Uterus (tissue), 3 donors: ENCODE measurements at regions not wholly inside any gene's neighbourhood (a gene's known extent, or its start where the extent isn't known, plus 50 kb on each side); places are given as distances from the start of the nearest gene placed in this dataset.

Source experiments
- DNase-seq, 2 donors: peaks; one replicate each; pipeline ENCODE4 v3.0.0-alpha.2; 2019 to 2020
- H3K27ac ChIP-seq, 2 donors: fragments of 200-600 bp; sonication (generic); 1 replicate in 1 of 2; 2 replicates in 1 of 2; pipeline ENCODE4 v1.5.1; 2016 to 2018
- H3K27me3 ChIP-seq, 2 donors: fragments of 200-600 bp; sonication (generic); one replicate each; pipeline ENCODE4 v1.5.1; 2018 to 2019; ENCODE audit warnings: control low read depth in 1 of 2
- H3K36me3 ChIP-seq, 2 donors: fragments of 200-600 bp; sonication (generic); one replicate each; pipeline ENCODE4 v1.5.1; 2019; ENCODE audit warnings: control low read depth in 1 of 2
- H3K4me1 ChIP-seq, 2 donors: fragments of 200-600 bp; sonication (generic); one replicate each; pipeline ENCODE4 v1.5.1; 2018 to 2019; ENCODE audit warnings: control low read depth in 1 of 2
- H3K4me3 ChIP-seq, 2 donors: fragments of 200-600 bp; sonication (generic); 1 replicate in 1 of 2; 2 replicates in 1 of 2; pipeline ENCODE4 v1.5.1; 2018 to 2019; ENCODE audit warnings: mild to moderate bottlenecking in 1 of 2
- H3K9me3 ChIP-seq, 2 donors: fragments of 200-600 bp; sonication (generic); one replicate each; pipeline ENCODE4 v1.5.1; 2019; ENCODE audit warnings: control low read depth in 1 of 2
- POLR2A ChIP-seq, 2 donors: fragments of 450-650 bp; IDR thresholded peaks; one replicate each; pipeline ENCODE4 v1.6.1; 2016; ENCODE audit warnings: antibody characterized with exemption in 2 of 2, mild to moderate bottlenecking in 1 of 2, moderate library complexity in 1 of 2
- intact Hi-C: fragments of 100-400 bp; cut with DNase I; formaldehyde crosslinking; loops from one replicate; pipeline ENCODE4 v1.15.1; 2023; ENCODE audit warnings: low total_unique reads
- TF ChIP-seq, protein P1 (sequence below), 4 experiments: fragments of 200-600 bp in 2 of 4; fragments of 450-650 bp in 2 of 4; sonication (generic) in 2 of 4; IDR thresholded peaks; one replicate each; pipeline ENCODE4 v1.5.1; 2016 to 2019; ENCODE audit warnings: antibody characterized with exemption in 4 of 4, mild to moderate bottlenecking in 2 of 4, moderate library complexity in 1 of 4
- donor health status: DM: yes; HTN: yes; CAD: no.

DNA sequence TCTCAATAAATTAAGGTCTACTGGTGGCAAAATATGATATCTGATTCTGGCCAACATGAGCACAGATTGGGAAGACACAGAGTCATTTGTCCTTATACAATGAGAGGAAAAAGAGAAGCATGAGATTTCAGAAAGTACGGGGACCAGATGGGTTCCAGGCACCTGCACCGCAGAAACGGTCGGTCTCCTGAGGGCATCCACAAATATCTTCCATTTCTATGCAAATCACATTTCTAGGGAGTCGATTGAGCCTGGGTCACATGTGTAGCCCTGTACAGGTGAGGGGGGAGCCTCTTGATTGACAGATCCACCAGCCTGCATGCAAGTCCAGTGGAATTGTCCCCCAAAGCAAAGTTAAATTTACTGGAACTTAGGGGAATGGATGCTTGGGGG, 415.6 kb downstream of the NPHP4 start:
- intact Hi-C loops: no loop called here
- Histone ChIP-seq H3K4me3 (no peak overlapping the region), H3K36me3 (no peaks in the 10 kb centered on the region), H3K27me3 (no peaks in the 10 kb centered on the region), H3K4me1 (no peaks in the 10 kb centered on the region), H3K9me3 (no peaks in the 10 kb centered on the region), H3K27ac (no peak overlapping the region)
- no peak for DNase-seq
- TF ChIP-seq, protein P1, sequence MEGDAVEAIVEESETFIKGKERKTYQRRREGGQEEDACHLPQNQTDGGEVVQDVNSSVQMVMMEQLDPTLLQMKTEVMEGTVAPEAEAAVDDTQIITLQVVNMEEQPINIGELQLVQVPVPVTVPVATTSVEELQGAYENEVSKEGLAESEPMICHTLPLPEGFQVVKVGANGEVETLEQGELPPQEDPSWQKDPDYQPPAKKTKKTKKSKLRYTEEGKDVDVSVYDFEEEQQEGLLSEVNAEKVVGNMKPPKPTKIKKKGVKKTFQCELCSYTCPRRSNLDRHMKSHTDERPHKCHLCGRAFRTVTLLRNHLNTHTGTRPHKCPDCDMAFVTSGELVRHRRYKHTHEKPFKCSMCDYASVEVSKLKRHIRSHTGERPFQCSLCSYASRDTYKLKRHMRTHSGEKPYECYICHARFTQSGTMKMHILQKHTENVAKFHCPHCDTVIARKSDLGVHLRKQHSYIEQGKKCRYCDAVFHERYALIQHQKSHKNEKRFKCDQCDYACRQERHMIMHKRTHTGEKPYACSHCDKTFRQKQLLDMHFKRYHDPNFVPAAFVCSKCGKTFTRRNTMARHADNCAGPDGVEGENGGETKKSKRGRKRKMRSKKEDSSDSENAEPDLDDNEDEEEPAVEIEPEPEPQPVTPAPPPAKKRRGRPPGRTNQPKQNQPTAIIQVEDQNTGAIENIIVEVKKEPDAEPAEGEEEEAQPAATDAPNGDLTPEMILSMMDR (IDR thresholded peaks at IDR 0.05): no peak
- TF ChIP-seq POLR2A (IDR thresholded peaks at IDR 0.05): no peak

DNA sequence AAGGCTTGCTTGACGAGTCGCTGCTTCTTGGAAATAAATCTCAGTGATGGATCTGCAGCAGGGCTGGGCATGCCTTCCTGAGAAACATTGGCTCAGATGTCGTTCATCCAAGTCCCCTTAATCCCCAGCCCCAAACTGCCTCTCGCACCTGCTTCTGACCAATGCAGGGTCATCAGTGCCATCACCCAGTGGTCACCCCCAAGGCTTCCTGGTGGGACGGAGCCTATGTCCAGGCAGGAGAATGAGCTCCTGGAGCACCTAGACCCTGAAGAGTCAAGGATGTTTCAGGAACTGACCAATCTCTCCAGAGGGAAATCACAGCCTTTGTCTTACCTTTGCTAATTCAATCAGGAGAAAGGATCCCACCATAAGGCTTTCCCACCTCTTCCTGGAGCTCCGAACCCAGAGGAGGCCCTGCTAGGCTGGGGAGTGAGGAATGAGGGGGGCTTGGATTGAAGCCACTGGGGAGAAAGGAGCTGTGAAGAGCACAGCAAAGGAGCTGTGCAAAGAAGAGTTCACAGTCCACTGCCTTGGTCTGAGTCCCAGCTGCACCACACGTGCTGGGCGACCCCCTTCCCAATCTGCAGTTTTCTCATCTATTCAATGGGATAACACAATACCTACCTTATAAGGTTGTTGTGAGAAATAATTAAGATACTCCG, 416.1 kb downstream of the NPHP4 start:
- intact Hi-C loops: no loop called here
- no peaks in the 10 kb centered on the region for H3K27me3 ChIP-seq
- no peak for DNase-seq
- no peaks in the 10 kb centered on the region for H3K4me1 ChIP-seq
- TF ChIP-seq, protein P1 (IDR thresholded peaks at IDR 0.05): no peak
- TF ChIP-seq POLR2A (IDR thresholded peaks at IDR 0.05): no peak
- H3K9me3 ChIP-seq: no peaks in the 10 kb centered on the region
- H3K4me3 ChIP-seq: no peak overlapping the region
- H3K36me3 ChIP-seq: no peaks in the 10 kb centered on the region
- H3K27ac ChIP-seq: no peak overlapping the region

DNA sequence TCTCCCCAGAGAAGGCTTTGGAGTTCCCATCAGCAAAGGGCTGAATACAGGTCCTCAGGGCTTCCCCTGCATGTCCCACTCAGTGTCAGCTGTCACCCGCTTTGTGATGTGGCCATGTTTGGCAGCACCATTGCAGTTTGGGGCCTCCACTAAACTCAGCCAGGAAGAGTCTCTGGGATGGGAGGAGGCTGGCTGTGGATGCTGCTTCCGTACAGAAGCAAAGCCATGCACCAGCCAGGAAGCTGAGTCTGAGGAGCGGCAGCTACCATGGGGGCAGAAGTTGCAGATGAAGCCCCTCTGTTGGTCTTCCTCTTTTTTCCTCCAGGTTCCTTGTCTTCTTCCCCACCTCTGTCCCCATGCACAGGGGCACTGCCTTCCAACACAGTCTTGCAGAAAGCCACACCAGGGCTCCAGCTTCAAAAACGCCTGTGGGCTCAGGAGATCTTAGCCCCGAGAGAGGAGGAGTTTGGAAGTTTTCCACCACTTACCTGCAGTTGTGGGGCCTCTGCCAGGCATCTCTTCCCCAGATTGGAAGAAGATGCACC, 416.8 kb downstream of the NPHP4 start:
- Histone ChIP-seq H3K4me3 (no peak overlapping the region), H3K27me3 (no peaks in the 10 kb centered on the region), H3K9me3 (no peaks in the 10 kb centered on the region), H3K27ac (no peak overlapping the region), H3K4me1 (no peaks in the 10 kb centered on the region), H3K36me3 (no peaks in the 10 kb centered on the region)
- no peak for TF ChIP-seq POLR2A (IDR thresholded peaks at IDR 0.05)
- TF ChIP-seq, protein P1 (IDR thresholded peaks at IDR 0.05): no peak
- DNase-seq: no peak
- intact Hi-C loops: no loop called here

DNA sequence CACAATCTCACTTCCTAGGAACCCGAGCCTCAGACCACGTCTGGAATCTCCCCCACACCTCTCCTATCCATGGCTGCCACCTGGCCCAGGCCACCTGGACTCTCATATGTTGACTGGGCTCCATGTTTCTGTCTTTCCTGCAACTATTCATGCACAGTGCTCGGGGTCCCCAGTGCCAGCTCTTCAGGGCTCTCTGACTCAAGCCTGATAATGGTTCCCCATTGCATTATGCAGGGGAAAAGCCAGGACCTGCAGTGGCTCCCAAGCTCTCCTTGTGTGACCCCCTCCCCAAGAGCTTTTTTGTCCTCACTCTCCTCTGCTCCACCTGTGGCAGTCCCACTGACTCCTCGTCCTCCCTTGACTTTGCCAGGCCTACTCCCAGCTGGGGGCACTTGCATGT, 417.6 kb downstream of the NPHP4 start:
- Histone ChIP-seq H3K27ac (no peak overlapping the region), H3K27me3 (no peaks in the 10 kb centered on the region), H3K9me3 (no peaks in the 10 kb centered on the region), H3K4me3 (no peak overlapping the region), H3K36me3 (no peaks in the 10 kb centered on the region), H3K4me1 (no peaks in the 10 kb centered on the region)
- TF ChIP-seq, protein P1 (IDR thresholded peaks at IDR 0.05): no peak
- no peak for TF ChIP-seq POLR2A (IDR thresholded peaks at IDR 0.05)
- intact Hi-C loops: no loop called here
- DNase-seq: no peak

DNA sequence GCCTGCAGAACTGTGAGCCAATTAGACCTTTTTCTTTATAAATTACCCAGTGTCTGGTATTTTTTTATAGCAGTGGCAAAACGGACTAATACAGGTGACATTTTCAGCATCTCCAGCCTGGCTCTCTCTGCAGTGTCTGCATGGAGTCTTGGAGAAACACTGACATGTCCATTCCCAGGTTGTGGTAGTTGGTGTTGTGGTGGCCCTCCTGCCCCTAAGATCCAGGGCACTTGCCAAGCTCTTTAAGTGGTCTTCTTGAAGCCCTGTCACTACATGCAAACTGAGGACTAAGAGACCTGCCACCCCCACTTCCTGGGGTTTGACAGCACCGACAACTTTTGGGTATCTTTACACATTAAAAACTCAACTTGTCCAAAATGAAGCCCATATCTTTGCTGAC, 419.4 kb downstream of the NPHP4 start:
- H3K4me1 ChIP-seq: no peaks in the 10 kb centered on the region
- H3K27ac ChIP-seq: no peak overlapping the region
- no peaks in the 10 kb centered on the region for H3K9me3 ChIP-seq
- TF ChIP-seq POLR2A (IDR thresholded peaks at IDR 0.05): no peak
- TF ChIP-seq, protein P1 (IDR thresholded peaks at IDR 0.05): no peak
- no peaks in the 10 kb centered on the region for H3K36me3 ChIP-seq
- no peak overlapping the region for H3K4me3 ChIP-seq
- no peak for DNase-seq
- intact Hi-C loops: no loop called here
- no peaks in the 10 kb centered on the region for H3K27me3 ChIP-seq
